Caco-2 (cell line): ENCODE measurements at regions not wholly inside any gene's neighbourhood (a gene's known extent, or its start where the extent isn't known, plus 50 kb on each side); places are given as distances from the start of the nearest gene placed in this dataset.

Experiments used
- BruUV-seq: library from RNA; stranded (reverse); fragments of 400-500 nt; replicated peaks from 2 replicates; lab custom pipeline; 2021; lab: Mats Ljungman, UMichigan
- CTCF ChIA-PET: fragments of 300-600 bp; sonication (Branson Sonifier 250); formaldehyde crosslinking; loops from one replicate; lab custom pipeline; 2022; ENCODE audit warnings: antibody characterized with exemption; lab: Charles Lee
- POLR2A ChIA-PET: fragments of 300-600 bp; sonication (Branson Sonifier 250); formaldehyde crosslinking; loops from one replicate; lab custom pipeline; 2022; ENCODE audit warnings: antibody characterized with exemption; lab: Charles Lee
- DNase-seq, 2 experiments: peaks; one replicate each; pipeline versions ENCODE4 v3.0.0 to v3.0.0-alpha.2; 2020 to 2022
- H3K27me3 ChIP-seq: replicated peaks from 2 replicates; pipeline ENCODE4 v1.6.0; 2011; ENCODE audit warnings: low read length; ENCODE audit not compliant: control insufficient read depth, insufficient read depth
- H3K36me3 ChIP-seq: 2 replicates; pipeline ENCODE4 v1.5.1; 2011; ENCODE audit warnings: low read length; ENCODE audit not compliant: control insufficient read depth, insufficient read depth
- H3K4me1 ChIP-seq: fragments of 250-450 bp; sonication (Bioruptor Pico); 2 replicates; pipeline ENCODE4 v1.5.1; 2020; ENCODE audit warnings: mild to moderate bottlenecking
- H3K4me3 ChIP-seq: 2 replicates; pipeline ENCODE4 v1.5.1; 2011; ENCODE audit warnings: low read depth, mild to moderate bottlenecking, control low read depth, low read length
- H3K9me3 ChIP-seq: fragments of 250-450 bp; sonication (Bioruptor Pico); 2 replicates; pipeline ENCODE4 v1.5.1; 2020; ENCODE audit warnings: mild to moderate bottlenecking, moderate library complexity
- H3K27ac Mint-ChIP-seq: one replicate; pipeline ENCODE4 v1.8.0; 2022; ENCODE audit warnings: mixed read lengths; ENCODE audit not compliant: unreplicated experiment
- H3K27me3 Mint-ChIP-seq: one replicate; pipeline ENCODE4 v1.8.0; 2022; ENCODE audit warnings: mixed read lengths; ENCODE audit not compliant: insufficient read depth, unreplicated experiment
- H3K36me3 Mint-ChIP-seq: one replicate; pipeline ENCODE4 v1.8.0; 2022; ENCODE audit warnings: mild to moderate bottlenecking, mixed read lengths; ENCODE audit not compliant: insufficient read depth, unreplicated experiment
- H3K4me1 Mint-ChIP-seq: one replicate; pipeline ENCODE4 v1.8.0; 2022; ENCODE audit warnings: low read depth, mixed read lengths; ENCODE audit not compliant: unreplicated experiment
- H3K4me3 Mint-ChIP-seq: one replicate; pipeline ENCODE4 v1.8.0; 2022; ENCODE audit warnings: mild to moderate bottlenecking, moderate library complexity, mixed read lengths; ENCODE audit not compliant: unreplicated experiment
- H3K9me3 Mint-ChIP-seq: one replicate; pipeline ENCODE4 v1.8.0; 2022; ENCODE audit warnings: mixed read lengths; ENCODE audit not compliant: unreplicated experiment
- intact Hi-C: fragments of 100-400 bp; cut with micrococcal nuclease; formaldehyde crosslinking; loops from one replicate; pipeline ENCODE4 v1.10.0; 2022; ENCODE audit not compliant: unreplicated experiment
- TF ChIP-seq, protein P1 (sequence below), 2 experiments: fragments of 200-600 bp in 1 of 2; IDR thresholded peaks; 1 replicate in 1 of 2; 2 replicates in 1 of 2; pipeline versions ENCODE4 v1.5.1 to v1.8.0; 2011 to 2022; ENCODE audit warnings: antibody characterized with exemption in 1 of 2, control low read depth in 1 of 2, inconsistent platforms in 1 of 2, low read depth in 1 of 2, low read length in 1 of 2, mild to moderate bottlenecking in 1 of 2, moderate library complexity in 1 of 2; ENCODE audit not compliant: insufficient read depth in 1 of 2, severe bottlenecking in 1 of 2, unreplicated experiment in 1 of 2

DNA sequence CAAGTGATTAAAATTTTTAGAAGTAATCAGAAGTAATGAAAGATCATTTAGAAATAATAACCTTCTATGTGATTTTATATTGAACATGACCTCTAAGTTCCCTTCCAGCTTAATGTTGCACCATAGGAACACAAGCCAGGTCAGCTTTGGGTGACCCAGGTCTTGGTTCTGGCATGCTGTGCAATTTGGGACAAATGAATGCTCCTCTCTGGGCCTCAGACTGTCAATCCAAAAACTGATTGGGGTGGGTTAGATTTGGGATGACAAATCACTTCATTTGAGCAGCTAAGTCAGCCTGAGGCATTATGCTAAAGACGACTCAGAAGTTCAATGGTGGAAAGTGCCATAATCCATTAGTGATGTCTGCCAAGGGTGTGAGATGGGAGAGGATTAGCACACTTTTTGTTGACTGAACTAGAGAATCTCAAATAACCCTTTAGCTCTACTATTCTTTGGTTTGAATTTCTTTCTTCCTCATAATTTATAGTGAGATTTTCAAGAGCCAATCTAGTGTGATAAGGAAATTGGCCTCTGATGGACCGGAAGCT lies 60.7 kb upstream of the BOD1 start:
- Mint-ChIP-seq H3K4me3 (no peak overlapping the region), H3K9me3 (peaks cover 19% of the 10 kb centered on the region), H3K36me3 (no peaks in the 10 kb centered on the region), H3K27me3 (no peaks in the 10 kb centered on the region), H3K4me1 (peaks cover 7% of the 10 kb centered on the region), H3K27ac (no peak overlapping the region)
- Histone ChIP-seq H3K4me1 (peaks cover 9% of the 10 kb centered on the region), H3K4me3 (no peak overlapping the region), H3K36me3 (no peaks in the 10 kb centered on the region), H3K27me3 (no peaks in the 10 kb centered on the region), H3K9me3 (no peaks in the 10 kb centered on the region)
- POLR2A ChIA-PET: no interaction called here
- intact Hi-C loops: no loop called here
- CTCF ChIA-PET: no interaction called here
- no TSS peak for BruUV-seq
- TF ChIP-seq, protein P1, sequence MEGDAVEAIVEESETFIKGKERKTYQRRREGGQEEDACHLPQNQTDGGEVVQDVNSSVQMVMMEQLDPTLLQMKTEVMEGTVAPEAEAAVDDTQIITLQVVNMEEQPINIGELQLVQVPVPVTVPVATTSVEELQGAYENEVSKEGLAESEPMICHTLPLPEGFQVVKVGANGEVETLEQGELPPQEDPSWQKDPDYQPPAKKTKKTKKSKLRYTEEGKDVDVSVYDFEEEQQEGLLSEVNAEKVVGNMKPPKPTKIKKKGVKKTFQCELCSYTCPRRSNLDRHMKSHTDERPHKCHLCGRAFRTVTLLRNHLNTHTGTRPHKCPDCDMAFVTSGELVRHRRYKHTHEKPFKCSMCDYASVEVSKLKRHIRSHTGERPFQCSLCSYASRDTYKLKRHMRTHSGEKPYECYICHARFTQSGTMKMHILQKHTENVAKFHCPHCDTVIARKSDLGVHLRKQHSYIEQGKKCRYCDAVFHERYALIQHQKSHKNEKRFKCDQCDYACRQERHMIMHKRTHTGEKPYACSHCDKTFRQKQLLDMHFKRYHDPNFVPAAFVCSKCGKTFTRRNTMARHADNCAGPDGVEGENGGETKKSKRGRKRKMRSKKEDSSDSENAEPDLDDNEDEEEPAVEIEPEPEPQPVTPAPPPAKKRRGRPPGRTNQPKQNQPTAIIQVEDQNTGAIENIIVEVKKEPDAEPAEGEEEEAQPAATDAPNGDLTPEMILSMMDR (IDR thresholded peaks at IDR 0.05; ENCODE audit: insufficient read depth in 1 of 2, low read depth in 1 of 2, low read length in 1 of 2, severe bottlenecking in 1 of 2, unreplicated experiment in 1 of 2): no peak
- DNase-seq: no peak

DNA sequence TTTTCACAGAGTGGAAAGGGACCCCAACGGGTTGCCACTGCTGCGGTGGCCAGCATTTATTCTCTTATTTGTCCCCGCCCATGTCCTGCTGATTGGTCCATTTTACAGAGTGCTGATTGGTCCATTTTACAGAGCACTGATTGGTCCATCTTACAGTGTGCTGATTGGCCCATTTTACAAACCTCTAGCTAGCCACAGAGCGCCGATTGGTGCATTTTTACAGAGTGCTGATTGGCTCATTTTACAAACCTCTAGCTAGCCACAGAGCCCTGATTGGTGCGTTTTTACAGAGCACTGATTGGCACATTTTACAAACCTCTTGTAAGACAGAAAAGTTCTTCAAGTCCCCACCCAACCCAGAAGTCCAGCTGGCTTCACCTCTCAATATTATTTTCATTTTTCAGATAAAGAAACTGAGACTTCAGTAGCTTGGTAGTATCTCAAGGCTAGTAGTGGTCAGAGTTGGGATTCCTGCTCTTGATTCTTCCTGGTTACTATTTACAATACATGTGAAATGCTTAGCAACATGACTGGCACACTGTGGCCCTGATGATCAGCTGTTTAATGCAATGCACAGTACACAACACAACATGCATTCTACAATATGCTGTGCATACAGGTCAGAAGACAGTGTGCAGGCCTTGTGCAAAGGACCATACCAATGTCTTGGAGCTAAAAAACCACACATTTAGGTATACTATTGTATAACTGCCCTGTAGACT lies 63.6 kb upstream of the BOD1 start:
- Mint-ChIP-seq H3K27me3 (no peaks in the 10 kb centered on the region), H3K36me3 (no peaks in the 10 kb centered on the region), H3K9me3 (peaks cover 19% of the 10 kb centered on the region), H3K4me1 (no peaks in the 10 kb centered on the region), H3K4me3 (no peak overlapping the region), H3K27ac (no peak overlapping the region)
- no TSS peak for BruUV-seq
- Histone ChIP-seq H3K9me3 (no peaks in the 10 kb centered on the region), H3K27me3 (no peaks in the 10 kb centered on the region), H3K4me3 (no peak overlapping the region), H3K36me3 (no peaks in the 10 kb centered on the region), H3K4me1 (no peaks in the 10 kb centered on the region)
- no peak for DNase-seq
- ChIA-PET POLR2A (no interaction called here), CTCF (interaction anchor here (0.9 kb wide), 1 partner anchor 304 kb away, joined by 3 read pairs; no protein-coding TSS in a partner anchor)
- intact Hi-C loops: loop anchor here (10.0 kb wide), 1 partner anchor 85 kb away; no protein-coding TSS in a partner anchor
- TF ChIP-seq, protein P1 (IDR thresholded peaks at IDR 0.05; ENCODE audit: insufficient read depth in 1 of 2, low read depth in 1 of 2, low read length in 1 of 2, severe bottlenecking in 1 of 2, unreplicated experiment in 1 of 2): no peak

DNA sequence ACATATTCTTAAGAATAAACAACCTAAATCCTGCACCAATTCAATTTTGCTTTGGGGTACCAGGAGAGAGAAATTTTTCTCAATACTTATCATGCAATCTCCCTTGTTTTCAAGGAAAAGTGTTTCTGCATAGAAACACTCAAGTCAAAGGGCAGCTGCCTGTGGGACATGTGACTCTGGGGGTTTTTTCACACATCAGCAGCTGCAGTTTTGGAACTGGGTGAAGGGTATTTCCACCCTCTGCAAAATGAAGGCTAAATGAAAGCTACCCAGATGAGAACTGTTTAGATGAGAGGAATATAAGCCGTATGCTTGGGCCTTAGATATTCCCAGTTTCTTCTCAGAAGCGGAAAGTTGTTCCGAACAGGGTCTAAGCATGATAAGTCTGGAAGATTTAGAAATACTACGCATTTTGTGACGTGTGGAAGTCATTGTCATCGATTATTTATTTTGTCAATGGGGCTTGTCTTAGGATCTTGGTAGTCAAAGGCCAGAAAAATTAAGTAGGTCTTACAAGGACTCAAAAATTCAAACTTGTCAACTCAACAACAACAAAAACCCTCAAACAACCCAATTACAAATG lies 64.3 kb upstream of the BOD1 start:
- POLR2A ChIA-PET: no interaction called here
- BruUV-seq: no TSS peak
- Histone ChIP-seq H3K4me3 (no peak overlapping the region), H3K27me3 (no peaks in the 10 kb centered on the region), H3K4me1 (no peaks in the 10 kb centered on the region), H3K36me3 (no peaks in the 10 kb centered on the region), H3K9me3 (no peaks in the 10 kb centered on the region)
- H3K9me3 Mint-ChIP-seq: peaks cover 19% of the 10 kb centered on the region
- H3K4me3 Mint-ChIP-seq: no peak overlapping the region
- no peaks in the 10 kb centered on the region for H3K4me1 Mint-ChIP-seq
- H3K36me3 Mint-ChIP-seq: no peaks in the 10 kb centered on the region
- intact Hi-C loops: loop anchor here (10.0 kb wide), 1 partner anchor 84 kb away; no protein-coding TSS in a partner anchor
- CTCF ChIA-PET: interaction anchor here (0.9 kb wide), 1 partner anchor 304 kb away, joined by 3 read pairs; no protein-coding TSS in a partner anchor
- H3K27ac Mint-ChIP-seq: no peak overlapping the region
- no peak for DNase-seq
- TF ChIP-seq, protein P1 (IDR thresholded peaks at IDR 0.05; ENCODE audit: insufficient read depth in 1 of 2, low read depth in 1 of 2, low read length in 1 of 2, severe bottlenecking in 1 of 2, unreplicated experiment in 1 of 2): no peak
- no peaks in the 10 kb centered on the region for H3K27me3 Mint-ChIP-seq
